A549 (cell line): ENCODE measurements at regions not wholly inside any gene's neighbourhood (a gene's known extent, or its start where the extent isn't known, plus 50 kb on each side); places are given as distances from the start of the nearest gene placed in this dataset.

Experiments used
- RFX5 ChIP-seq: fragments of 450-650 bp; IDR thresholded peaks from 2 replicates; pipeline ENCODE4 v1.7.1; 2014; ENCODE audit warnings: antibody characterized with exemption, mild to moderate bottlenecking, moderate library complexity
- SMC3 ChIP-seq: fragments of >200 bp; sonication (Bioruptor Twin); formaldehyde crosslinking; IDR thresholded peaks from 3 replicates; pipeline ENCODE4 v1.6.1; 2018; ENCODE audit warnings: inconsistent platforms

GRCh38 chr6:76587271-76587670, 514.8 kb upstream of the IMPG1 start:
- TF ChIP-seq RFX5 (no peak), SMC3 (no peak)
